ENCODE measurements at regions not wholly inside any gene's neighbourhood (a gene's known extent, or its start where the extent isn't known, plus 50 kb on each side); places are given as distances from the start of the nearest gene placed in this dataset.

DNA sequence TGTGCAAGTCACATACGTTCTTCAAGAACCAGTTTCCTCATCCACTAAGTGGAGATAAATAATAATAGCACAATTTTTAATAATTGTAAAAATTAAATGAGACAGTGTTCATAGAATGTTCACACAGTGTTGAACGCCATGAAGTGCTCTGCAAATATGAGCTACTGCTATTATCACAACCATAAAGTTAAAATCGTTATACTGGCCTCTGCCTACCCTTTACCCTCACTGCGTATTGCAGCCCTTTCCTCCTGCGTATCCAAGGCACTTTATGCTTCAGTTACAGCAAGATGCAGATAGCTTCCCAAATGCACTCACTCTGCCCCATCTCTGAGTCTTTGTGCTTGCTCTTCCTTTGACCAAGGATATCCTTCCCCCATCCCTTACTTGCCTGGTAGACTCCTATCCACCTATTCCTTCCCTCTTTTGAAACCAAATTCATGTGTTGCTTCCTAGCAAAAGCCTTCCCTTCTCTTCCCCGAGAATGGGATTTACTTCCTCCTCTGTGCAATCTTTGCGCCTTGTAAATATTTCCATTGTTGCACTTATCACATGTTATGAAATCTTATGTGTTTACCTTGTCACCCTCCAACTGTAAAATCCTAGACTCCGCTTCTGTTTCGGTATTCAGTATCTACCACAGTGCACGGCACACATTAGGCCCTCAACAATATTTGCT is 196.9 kb downstream of the ADAMTS15 start:
- Histone ChIP-seq H3K27me3 (ENCODE audit: control insufficient read depth in 4 of 4, insufficient read depth in 4 of 4, low read length in 3 of 4) (no peaks in the 10 kb centered on the region), H3K4me3 (ENCODE audit: low read depth in 1 of 3, low read length in 3 of 3) (no peak overlapping the region), H3K4me1 (ENCODE audit: control insufficient read depth in 4 of 4, insufficient read depth in 4 of 4, low read length in 3 of 4) (no peaks in the 10 kb centered on the region), H3K9ac (ENCODE audit: low read depth in 1 of 2, low read length in 2 of 2) (no peak overlapping the region), H3K36me3 (ENCODE audit: control insufficient read depth in 4 of 4, insufficient read depth in 3 of 4, low read depth in 1 of 4, low read length in 3 of 4) (no peaks in the 10 kb centered on the region), H3K9me3 (ENCODE audit: control insufficient read depth in 4 of 4, low read length in 3 of 4) (no peaks in the 10 kb centered on the region), H3K27ac (ENCODE audit: low read depth in 1 of 2, low read length in 2 of 2) (no peak overlapping the region)
- TF ChIP-seq NR2F2 (IDR thresholded peaks at IDR 0.05) (no peak), HNF4A (conservative IDR thresholded peaks at IDR 0.05) (no peak), TAF1 (conservative IDR thresholded peaks at IDR 0.05) (no peak), SP1 (IDR thresholded peaks at IDR 0.05) (no peak), FOXA1 (IDR thresholded peaks at IDR 0.05) (no peak), HNF4G (IDR thresholded peaks at IDR 0.05) (no peak), YY1 (IDR thresholded peaks at IDR 0.05) (no peak), ZBTB33 (IDR thresholded peaks at IDR 0.05) (no peak), JUND (IDR thresholded peaks at IDR 0.05) (no peak), CTCF (IDR thresholded peaks at IDR 0.05; ENCODE audit: low read depth, low read length, missing input control) (no peak), RXRA (IDR thresholded peaks at IDR 0.05) (no peak), GABPA (IDR thresholded peaks at IDR 0.05 in 1 of 2, conservative IDR thresholded peaks at IDR 0.05 in 1 of 2) (no peak), MAX (IDR thresholded peaks at IDR 0.05) (no peak), EGR1 (IDR thresholded peaks at IDR 0.05; ENCODE audit: low read depth in 2 of 2) (no peak), ATF3 (IDR thresholded peaks at IDR 0.05) (no peak), FOXA2 (IDR thresholded peaks at IDR 0.05) (no peak), RAD21 (IDR thresholded peaks at IDR 0.05) (no peak)
- TF ChIP-seq, protein P1, sequence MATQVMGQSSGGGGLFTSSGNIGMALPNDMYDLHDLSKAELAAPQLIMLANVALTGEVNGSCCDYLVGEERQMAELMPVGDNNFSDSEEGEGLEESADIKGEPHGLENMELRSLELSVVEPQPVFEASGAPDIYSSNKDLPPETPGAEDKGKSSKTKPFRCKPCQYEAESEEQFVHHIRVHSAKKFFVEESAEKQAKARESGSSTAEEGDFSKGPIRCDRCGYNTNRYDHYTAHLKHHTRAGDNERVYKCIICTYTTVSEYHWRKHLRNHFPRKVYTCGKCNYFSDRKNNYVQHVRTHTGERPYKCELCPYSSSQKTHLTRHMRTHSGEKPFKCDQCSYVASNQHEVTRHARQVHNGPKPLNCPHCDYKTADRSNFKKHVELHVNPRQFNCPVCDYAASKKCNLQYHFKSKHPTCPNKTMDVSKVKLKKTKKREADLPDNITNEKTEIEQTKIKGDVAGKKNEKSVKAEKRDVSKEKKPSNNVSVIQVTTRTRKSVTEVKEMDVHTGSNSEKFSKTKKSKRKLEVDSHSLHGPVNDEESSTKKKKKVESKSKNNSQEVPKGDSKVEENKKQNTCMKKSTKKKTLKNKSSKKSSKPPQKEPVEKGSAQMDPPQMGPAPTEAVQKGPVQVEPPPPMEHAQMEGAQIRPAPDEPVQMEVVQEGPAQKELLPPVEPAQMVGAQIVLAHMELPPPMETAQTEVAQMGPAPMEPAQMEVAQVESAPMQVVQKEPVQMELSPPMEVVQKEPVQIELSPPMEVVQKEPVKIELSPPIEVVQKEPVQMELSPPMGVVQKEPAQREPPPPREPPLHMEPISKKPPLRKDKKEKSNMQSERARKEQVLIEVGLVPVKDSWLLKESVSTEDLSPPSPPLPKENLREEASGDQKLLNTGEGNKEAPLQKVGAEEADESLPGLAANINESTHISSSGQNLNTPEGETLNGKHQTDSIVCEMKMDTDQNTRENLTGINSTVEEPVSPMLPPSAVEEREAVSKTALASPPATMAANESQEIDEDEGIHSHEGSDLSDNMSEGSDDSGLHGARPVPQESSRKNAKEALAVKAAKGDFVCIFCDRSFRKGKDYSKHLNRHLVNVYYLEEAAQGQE (IDR thresholded peaks at IDR 0.05) = no peak
- WGBS = 70% methylated on average over 10 of the region's 10 CpGs
- no peak for DNase-seq (ENCODE audit: low spot score)
